GM12874 (cell line): ENCODE measurements at regions not wholly inside any gene's neighbourhood (a gene's known extent, or its start where the extent isn't known, plus 50 kb on each side); places are given as distances from the start of the nearest gene placed in this dataset.

ENCODE experiments used
- TF ChIP-seq, protein P1 (sequence below): IDR thresholded peaks from 2 replicates; pipeline ENCODE4 v1.5.1; 2011; ENCODE audit warnings: low read depth, mild to moderate bottlenecking, control low read depth, low read length, moderate library complexity; ENCODE audit not compliant: insufficient read depth

GRCh38 chr7:65222655-65223054 lies 151.0 kb upstream of the ZNF92 start:
- TF ChIP-seq, protein P1, sequence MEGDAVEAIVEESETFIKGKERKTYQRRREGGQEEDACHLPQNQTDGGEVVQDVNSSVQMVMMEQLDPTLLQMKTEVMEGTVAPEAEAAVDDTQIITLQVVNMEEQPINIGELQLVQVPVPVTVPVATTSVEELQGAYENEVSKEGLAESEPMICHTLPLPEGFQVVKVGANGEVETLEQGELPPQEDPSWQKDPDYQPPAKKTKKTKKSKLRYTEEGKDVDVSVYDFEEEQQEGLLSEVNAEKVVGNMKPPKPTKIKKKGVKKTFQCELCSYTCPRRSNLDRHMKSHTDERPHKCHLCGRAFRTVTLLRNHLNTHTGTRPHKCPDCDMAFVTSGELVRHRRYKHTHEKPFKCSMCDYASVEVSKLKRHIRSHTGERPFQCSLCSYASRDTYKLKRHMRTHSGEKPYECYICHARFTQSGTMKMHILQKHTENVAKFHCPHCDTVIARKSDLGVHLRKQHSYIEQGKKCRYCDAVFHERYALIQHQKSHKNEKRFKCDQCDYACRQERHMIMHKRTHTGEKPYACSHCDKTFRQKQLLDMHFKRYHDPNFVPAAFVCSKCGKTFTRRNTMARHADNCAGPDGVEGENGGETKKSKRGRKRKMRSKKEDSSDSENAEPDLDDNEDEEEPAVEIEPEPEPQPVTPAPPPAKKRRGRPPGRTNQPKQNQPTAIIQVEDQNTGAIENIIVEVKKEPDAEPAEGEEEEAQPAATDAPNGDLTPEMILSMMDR = no peak

DNA sequence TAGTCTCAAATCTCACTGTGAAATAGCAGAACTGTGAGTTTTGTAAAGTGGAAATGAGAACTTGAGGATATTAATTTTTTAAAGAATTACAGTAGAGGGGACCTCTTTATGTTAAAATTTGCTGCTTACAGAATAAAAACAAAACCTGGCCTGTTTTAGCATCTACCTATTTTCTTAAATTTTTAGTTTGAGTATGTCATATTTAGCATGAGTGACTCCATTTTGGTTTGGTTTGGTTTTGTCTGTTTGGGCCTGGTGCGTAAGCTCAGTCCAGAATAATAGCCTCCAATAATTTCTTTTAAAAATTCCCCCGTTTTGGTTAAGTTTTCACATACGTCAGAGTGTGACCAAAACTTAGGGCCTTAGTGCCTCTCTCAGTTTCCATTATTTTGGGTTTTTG lies 152.0 kb upstream of the ZNF92 start:
- TF ChIP-seq, protein P1 = no peak

DNA sequence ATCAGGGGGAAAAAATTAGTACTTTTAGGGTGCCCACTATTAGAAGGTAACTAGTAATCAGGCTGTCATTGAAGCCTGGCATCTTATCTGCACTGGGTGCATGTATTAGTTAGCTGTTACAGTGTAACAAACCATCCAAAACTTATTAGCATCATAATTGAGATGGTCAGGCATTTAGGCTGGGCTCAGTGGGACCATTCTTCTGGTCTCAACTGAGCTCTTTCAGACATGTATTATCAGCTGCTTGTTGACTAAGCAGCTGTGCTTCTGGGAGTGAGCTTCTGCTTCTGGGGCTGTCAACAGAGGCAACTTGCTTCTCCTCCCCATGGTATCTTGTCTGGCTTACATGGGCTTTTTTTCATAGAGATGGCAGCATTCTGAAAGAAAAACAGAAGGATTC lies 154.0 kb upstream of the ZNF92 start:
- TF ChIP-seq, protein P1 = no peak

DNA sequence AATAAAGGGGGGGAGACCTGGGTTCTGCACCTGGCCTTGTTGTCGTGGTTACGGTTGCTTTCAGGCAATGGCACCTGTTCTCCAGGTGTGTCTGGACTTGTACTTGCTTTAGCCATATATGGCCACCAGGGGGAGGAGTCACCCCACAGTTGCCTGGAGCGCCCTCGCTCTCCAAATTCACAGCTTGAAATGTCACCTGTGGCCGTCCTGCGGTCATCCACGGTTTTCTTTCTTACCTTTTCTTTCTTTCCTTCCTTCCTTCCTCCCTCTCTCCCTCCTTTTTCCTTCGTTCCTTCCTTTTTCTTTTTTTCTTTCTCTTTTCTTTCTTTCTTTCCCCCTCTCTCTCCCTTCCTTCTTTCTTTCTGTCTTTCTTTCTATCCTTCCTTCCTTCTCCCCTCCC lies 157.2 kb upstream of the ZNF92 start:
- TF ChIP-seq, protein P1 = peak; percentile 67
